ENCODE measurements at regions not wholly inside any gene's neighbourhood (a gene's known extent, or its start where the extent isn't known, plus 50 kb on each side); places are given as distances from the start of the nearest gene placed in this dataset.
"Not testable (repeated sequence)": the region's sequence is repeated elsewhere in the genome, so short reads cannot be mapped to it uniquely, and the experiment has no call there.

- no peak for DNase-seq
Measured at GRCh38 chr3:188002626-188003138, 151.3 kb upstream of the LPP start.

GRCh38 chr3:188003188-188004171, 150.5 kb upstream of the LPP start:
- DNase-seq: no peak

GRCh38 chr3:188006726-188007393, 147.1 kb upstream of the LPP start:
- no peak for DNase-seq

- no peak for DNase-seq
Measured at GRCh38 chr3:188007897-188008296, 146.1 kb upstream of the LPP start.

GRCh38 chr3:188008582-188009213, 145.3 kb upstream of the LPP start:
- DNase-seq: no peak

- no peak for DNase-seq
Measured at GRCh38 chr3:188010478-188010877, 143.5 kb upstream of the LPP start.

- DNase-seq: no peak
Measured at GRCh38 chr3:188019727-188020126, 134.2 kb upstream of the LPP start.

- no peak for DNase-seq
Measured at GRCh38 chr3:188021041-188021440, 132.9 kb upstream of the LPP start.

- DNase-seq: no peak
Measured at GRCh38 chr3:188021502-188022040, 132.4 kb upstream of the LPP start.

GRCh38 chr3:188022902-188023301, 131.1 kb upstream of the LPP start:
- DNase-seq: not testable (repeated sequence)

GRCh38 chr3:188025555-188025954, 128.4 kb upstream of the LPP start:
- no peak for DNase-seq

- no peak for DNase-seq
Measured at GRCh38 chr3:188026191-188026968, 127.6 kb upstream of the LPP start.

GRCh38 chr3:188031121-188031520, 122.8 kb upstream of the LPP start:
- no peak for DNase-seq

GRCh38 chr3:188034989-188035388, 119.0 kb upstream of the LPP start:
- DNase-seq: no peak

- no peak for DNase-seq
Measured at GRCh38 chr3:188036375-188037194, 117.4 kb upstream of the LPP start.

GRCh38 chr3:188037195-188037718, 116.7 kb upstream of the LPP start:
- no peak for DNase-seq

- DNase-seq: no peak
Measured at GRCh38 chr3:188037965-188038581, 115.9 kb upstream of the LPP start.

- no peak for DNase-seq
Measured at GRCh38 chr3:188041193-188041592, 112.8 kb upstream of the LPP start.

- no peak for DNase-seq
Measured at GRCh38 chr3:188041895-188042294, 112.1 kb upstream of the LPP start.

- DNase-seq: no peak
Measured at GRCh38 chr3:188042466-188042865, 111.5 kb upstream of the LPP start.

- no peak for DNase-seq
Measured at GRCh38 chr3:188043891-188044290, 110.1 kb upstream of the LPP start.
